DMS 273 (cell line): ENCODE measurements at regions not wholly inside any gene's neighbourhood (a gene's known extent, or its start where the extent isn't known, plus 50 kb on each side); places are given as distances from the start of the nearest gene placed in this dataset.

Experiments
- DNase-seq: peaks from one replicate; lab custom pipeline; 2025; ENCODE audit not compliant: unreplicated experiment; lab: John Stamatoyannopoulos, UW

- DNase-seq: no peak
These were observed 569.3 kb downstream of the BRD1 start for GRCh38 chr22:49258107-49259010.

DNA sequence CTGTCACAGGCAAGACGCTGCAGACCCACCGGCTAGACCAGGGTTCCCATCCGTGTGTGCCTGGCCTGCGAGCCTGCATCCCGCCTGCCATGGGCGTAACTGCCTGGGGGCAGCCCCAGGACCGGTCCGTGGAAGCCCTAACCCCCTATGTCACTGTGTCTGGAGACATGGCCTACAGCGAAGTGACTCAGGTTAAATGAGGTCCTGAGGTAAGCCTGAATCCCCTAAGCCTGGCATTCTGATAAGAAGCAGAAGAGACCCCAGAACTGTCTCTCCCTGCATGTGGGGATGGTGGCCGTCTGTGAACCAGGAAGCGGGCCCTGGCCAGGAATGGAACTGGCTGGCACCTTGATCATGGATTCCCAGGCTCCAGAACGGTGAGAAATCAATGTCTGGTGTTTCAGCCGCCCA lies 570.1 kb downstream of the BRD1 start:
- DNase-seq: no peak

GRCh38 chr22:49255741-49256318 lies 571.8 kb downstream of the BRD1 start:
- no peak for DNase-seq

- no peak for DNase-seq
These were observed 572.5 kb downstream of the BRD1 start for GRCh38 chr22:49255154-49255553.

DNA sequence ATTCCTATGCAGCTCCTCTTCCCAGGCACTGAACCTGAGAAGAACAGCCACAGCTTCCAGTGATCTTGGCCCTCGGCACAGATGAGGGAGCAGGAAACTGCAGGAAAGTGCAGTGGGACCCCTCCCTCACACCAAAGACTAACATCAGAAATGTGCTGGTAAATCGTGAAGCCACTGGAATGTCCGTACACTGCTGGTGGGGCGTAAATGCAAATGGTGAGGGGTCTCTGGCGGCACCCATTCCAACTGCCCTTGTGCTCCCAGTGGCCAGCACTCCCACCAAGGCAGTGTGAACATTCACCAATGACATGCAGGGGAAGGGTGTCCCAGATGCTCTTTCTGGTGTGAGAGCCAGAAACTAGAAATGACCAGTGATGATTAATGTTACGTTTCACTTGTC lies 574.0 kb downstream of the BRD1 start:
- no peak for DNase-seq

DNA sequence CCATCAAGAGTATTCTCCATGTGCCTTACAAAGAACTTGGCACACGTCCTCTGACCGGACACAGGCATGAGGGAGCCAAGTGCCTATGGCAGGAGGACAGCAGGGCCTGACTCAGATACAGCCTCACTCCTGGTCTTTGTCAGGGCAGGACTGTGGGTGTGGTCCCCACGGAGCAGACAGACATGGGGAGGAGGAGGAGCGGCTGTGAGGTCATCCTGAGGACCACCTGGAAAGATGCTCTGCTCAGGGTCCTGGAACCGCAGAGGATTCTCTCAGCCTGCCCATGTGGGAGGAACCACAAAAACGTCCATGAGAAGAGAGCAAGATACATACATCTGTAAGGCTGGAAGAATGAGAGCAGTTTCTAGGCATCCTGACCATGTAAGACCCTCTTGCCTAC lies 576.3 kb downstream of the BRD1 start:
- DNase-seq: no peak

GRCh38 chr22:49247194-49247924 lies 580.3 kb downstream of the BRD1 start:
- no peak for DNase-seq

GRCh38 chr22:49244466-49245420 lies 582.9 kb downstream of the BRD1 start:
- no peak for DNase-seq

DNA sequence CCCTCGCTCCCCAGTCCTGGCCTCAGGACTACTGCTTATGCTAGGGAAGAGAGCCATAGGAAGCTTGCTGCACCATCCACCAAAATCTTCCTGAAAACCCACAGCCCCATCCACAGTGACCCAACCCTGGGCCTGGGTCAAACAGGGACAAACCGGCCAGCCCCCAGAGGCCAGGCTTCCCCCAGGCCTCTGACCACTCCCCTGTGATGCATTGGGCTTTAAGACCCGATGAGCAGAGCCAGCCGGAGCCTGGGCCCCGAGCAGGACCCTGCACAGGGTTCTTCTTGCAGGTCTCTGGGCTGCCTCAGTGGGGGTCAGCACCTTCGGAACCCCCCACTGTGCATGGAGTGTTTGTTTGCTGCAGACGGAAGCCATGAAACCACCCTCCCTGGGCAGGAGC lies 583.7 kb downstream of the BRD1 start:
- no peak for DNase-seq

DNA sequence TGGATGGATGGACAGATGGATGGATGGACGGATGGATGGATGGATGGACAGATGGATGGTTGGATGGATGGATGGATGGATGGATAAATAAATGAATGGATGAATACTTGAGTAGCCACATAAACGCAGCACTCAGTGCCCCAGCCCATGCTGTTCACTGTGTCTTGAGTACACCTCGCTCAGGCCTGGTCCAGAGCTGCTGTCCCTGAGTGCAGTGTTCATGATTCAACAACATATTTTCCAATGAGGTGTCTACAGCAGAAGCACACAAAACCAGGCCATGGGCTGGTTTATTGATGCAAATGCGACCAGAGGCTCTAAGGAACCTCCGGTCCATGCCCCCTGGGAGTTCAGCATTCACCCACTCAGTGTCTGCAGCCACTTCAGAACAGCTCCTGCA lies 584.3 kb downstream of the BRD1 start:
- DNase-seq: no peak

DNA sequence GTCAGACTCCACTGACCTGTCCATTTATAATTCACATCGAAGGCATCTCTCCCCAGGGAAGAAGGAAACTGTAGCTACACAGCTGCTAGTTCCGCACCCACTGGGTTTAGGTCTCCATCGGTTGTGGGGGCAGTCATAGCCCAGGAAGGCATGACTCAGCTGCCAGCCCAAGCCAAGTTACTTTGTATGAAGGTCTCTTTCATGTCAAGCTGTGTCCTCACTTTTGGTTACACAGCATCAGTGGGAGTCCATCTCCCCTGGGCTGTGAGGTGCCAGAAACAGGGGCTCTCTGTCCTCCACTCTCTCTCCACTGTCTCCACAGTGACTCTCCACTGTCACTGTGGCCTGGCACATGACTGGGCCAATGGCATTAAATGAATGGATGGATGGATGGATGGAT lies 585.2 kb downstream of the BRD1 start:
- no peak for DNase-seq

DNA sequence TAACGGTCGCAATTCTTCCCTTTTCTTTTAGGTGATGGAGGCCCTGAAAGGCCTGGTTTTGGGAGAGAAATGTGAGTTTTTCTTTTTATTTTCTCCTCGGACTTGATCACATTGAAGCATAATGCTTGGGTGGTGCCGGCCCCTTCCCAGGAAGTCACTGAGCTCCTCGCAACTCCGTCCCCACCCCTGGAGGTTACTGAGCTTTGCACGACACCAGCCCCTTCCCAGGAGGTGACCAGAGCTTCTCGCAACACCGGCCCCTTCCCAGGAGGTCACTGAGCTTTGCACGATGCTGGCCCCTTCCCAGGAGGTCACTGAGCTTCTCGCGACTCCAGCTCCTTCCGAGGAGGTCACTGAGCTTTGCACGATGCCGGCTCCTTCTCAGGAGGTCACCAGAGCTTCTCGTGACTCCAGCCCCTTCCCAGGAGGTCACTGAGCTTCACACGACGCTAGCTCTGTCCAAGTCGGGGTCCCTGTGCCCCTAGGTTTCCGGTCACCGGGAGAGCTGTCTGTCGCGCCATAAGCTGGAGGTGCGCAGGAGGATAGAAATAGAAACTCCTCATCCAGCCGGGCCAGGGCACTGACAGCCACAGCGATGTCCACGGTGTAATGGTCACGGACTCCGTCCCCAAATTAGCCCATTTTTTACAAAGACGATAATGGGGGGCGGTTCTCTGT lies 586.4 kb downstream of the BRD1 start:
- no peak for DNase-seq

GRCh38 chr22:49240472-49240871 lies 587.2 kb downstream of the BRD1 start:
- DNase-seq: no peak

- no peak for DNase-seq
These were observed 587.7 kb downstream of the BRD1 start for GRCh38 chr22:49240016-49240380.

GRCh38 chr22:49239264-49240015 lies 588.2 kb downstream of the BRD1 start:
- DNase-seq: no peak

DNA sequence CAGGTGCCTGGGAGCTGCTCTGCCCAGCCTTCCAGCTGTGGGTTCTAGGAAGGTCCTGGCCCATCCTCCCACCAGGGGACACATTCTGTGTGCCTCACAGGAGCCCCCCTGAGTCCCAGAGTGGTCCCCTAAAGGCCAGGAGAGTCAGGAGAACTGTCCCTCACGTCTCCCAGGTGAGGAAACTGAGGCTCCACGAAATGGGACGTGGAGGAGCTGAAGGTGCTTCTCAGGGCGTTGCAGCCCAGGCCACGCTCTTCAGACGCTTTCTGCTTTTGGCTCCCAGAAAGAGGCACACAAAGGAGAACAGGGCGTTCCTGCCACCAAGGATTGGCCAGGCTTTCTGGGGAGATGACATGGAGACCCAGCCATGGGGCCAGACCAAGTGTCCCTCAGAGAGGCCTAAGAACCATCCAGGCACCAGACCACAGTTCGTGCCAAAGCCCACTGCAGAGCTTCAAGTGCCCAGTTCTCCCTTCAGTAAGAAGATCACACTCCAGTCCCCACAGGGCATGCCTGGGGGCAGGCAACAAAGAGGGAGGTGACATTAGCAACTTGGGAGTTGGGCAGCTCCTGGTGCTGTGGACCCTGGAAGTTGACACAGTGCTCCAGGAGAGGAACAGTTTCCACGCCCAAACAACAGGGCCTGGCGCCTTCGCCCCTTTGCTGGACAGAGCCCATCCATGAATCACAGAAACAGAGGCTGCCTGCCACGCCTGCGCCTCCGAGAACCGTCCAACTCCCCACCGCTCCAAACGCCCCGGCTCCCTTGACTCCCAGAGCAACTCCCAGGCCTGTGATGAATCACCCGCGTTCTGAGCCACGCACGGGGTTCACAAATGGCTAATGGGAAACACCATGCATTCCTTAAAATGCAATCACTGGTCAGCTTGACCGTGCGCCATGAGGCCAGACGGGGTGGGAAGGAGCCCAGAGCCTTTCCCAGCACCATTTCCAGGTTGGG lies 589.2 kb downstream of the BRD1 start:
- DNase-seq: no peak

GRCh38 chr22:49237703-49238102 lies 590.0 kb downstream of the BRD1 start:
- no peak for DNase-seq

GRCh38 chr22:49237279-49237678 lies 590.4 kb downstream of the BRD1 start:
- no peak for DNase-seq
